Stimulated activated CD4-positive, alpha-beta T cell treated with anti-CD3 and anti-CD28 coated beads, Interleukin-12 subunit alpha, Interleukin-12 subunit beta, amount 100 ng/mL, for 24 hours (primary cell): ENCODE measurements at regions not wholly inside any gene's neighbourhood (a gene's known extent, or its start where the extent isn't known, plus 50 kb on each side); places are given as distances from the start of the nearest gene placed in this dataset.

ENCODE experiments used
- DNase-seq, 2 experiments: peaks; one replicate each; pipeline ENCODE4 v3.0.0-alpha.2; 2020; ENCODE audit warnings: low read depth in 2 of 2

- DNase-seq = no peak
These were observed 119.7 kb upstream of the PCSK2 start for GRCh38 chr20:17107127-17107526.

- DNase-seq = no peak
These were observed 117.9 kb upstream of the PCSK2 start for GRCh38 chr20:17108896-17109295.

GRCh38 chr20:17109307-17109706 is 117.5 kb upstream of the PCSK2 start:
- no peak for DNase-seq

GRCh38 chr20:17128206-17128605 is 98.6 kb upstream of the PCSK2 start:
- DNase-seq = no peak

- no peak for DNase-seq
These were observed 97.8 kb upstream of the PCSK2 start for GRCh38 chr20:17129089-17129488.

- DNase-seq = no peak
These were observed 89.1 kb upstream of the PCSK2 start for GRCh38 chr20:17137692-17138091.

GRCh38 chr20:17138237-17138636 is 88.6 kb upstream of the PCSK2 start:
- DNase-seq = no peak

GRCh38 chr20:17140894-17141293 is 85.9 kb upstream of the PCSK2 start:
- DNase-seq = no peak

- no peak for DNase-seq
These were observed 85.3 kb upstream of the PCSK2 start for GRCh38 chr20:17141568-17141967.

- no peak for DNase-seq
These were observed 84.2 kb upstream of the PCSK2 start for GRCh38 chr20:17142666-17143065.

GRCh38 chr20:17150858-17151257 is 76.0 kb upstream of the PCSK2 start:
- DNase-seq = no peak

- DNase-seq = no peak
These were observed 71.4 kb upstream of the PCSK2 start for GRCh38 chr20:17155401-17155800.

- DNase-seq = no peak
These were observed 68.1 kb upstream of the PCSK2 start for GRCh38 chr20:17158701-17159100.

GRCh38 chr20:17161673-17162481 is 65.0 kb upstream of the PCSK2 start:
- no peak for DNase-seq

GRCh38 chr20:17168026-17168612 is 58.7 kb upstream of the PCSK2 start:
- DNase-seq = no peak

- DNase-seq = no peak
These were observed 57.2 kb upstream of the PCSK2 start for GRCh38 chr20:17169585-17170136.

- DNase-seq = no peak
These were observed 55.0 kb upstream of the PCSK2 start for GRCh38 chr20:17171746-17172280.

- DNase-seq = no peak
These were observed 53.9 kb upstream of the PCSK2 start for GRCh38 chr20:17172836-17173516.
